Upper lobe of left lung (tissue), 4 donors: ENCODE measurements at regions not wholly inside any gene's neighbourhood (a gene's known extent, or its start where the extent isn't known, plus 50 kb on each side); places are given as distances from the start of the nearest gene placed in this dataset.

Experiments
- CTCF ChIP-seq, 6 experiments: fragments of 450-650 bp in 4 of 6; fragments of 200-600 bp in 2 of 6; sonication (generic) in 2 of 6; IDR thresholded peaks; one replicate each; pipeline ENCODE4 v1.5.1; 2016 to 2019; ENCODE audit warnings: antibody characterized with exemption in 6 of 6
- EP300 ChIP-seq, 4 donors: sonication (generic); formaldehyde crosslinking; IDR thresholded peaks; one replicate each; pipeline ENCODE4 v1.5.1; 2017; ENCODE audit warnings: antibody characterized with exemption in 4 of 4, control low read depth in 2 of 4
- POLR2A ChIP-seq, 4 donors: fragments of 450-650 bp; IDR thresholded peaks; one replicate each; pipeline ENCODE4 v1.5.1; 2016 to 2017; ENCODE audit warnings: antibody characterized with exemption in 4 of 4, mild to moderate bottlenecking in 2 of 4
- POLR2AphosphoS5 ChIP-seq, 2 donors: sonication (generic); formaldehyde crosslinking; IDR thresholded peaks; one replicate each; pipeline ENCODE4 v1.5.1; 2017; ENCODE audit warnings: antibody characterized with exemption in 2 of 2

DNA sequence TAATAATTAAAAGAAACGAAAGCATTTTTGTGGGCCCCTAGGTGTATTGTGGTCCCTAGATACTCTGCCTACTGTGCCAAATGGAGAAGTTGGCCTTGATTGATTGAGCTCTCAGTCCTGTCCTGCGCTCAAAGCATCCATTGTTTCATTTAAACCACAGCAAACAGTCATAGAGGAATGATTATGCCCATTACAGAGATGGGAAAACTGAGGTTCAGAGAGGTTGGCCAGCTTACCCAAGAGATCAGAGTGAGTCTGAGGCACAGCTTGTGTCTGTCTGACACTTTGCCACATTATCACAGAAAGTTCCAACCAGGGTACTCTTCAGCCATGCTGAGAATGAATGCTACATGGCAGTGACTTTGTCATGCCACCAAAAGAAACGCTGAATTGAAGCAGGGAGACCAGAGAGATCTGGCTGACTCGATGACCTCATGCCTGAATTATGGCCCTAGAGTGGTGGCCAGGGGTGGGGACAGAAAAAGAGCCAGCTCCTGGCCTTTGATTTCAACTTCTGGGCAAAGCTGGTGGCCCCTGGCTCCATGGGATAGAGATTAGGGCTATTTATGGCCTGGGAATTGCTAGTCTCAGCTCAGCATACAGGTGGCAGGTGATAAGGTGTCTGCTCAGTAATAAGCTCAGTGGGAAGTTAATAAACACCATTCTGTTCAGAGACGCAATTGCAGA is 180.5 kb downstream of the MIAT start:
- TF ChIP-seq CTCF (IDR thresholded peaks at IDR 0.05): no peak
- TF ChIP-seq POLR2A (IDR thresholded peaks at IDR 0.05): no peak
- TF ChIP-seq POLR2AphosphoS5 (IDR thresholded peaks at IDR 0.05): no peak
- no peak for TF ChIP-seq EP300 (IDR thresholded peaks at IDR 0.05)
